ENCODE measurements at regions not wholly inside any gene's neighbourhood (a gene's known extent, or its start where the extent isn't known, plus 50 kb on each side); places are given as distances from the start of the nearest gene placed in this dataset.
"Not testable (repeated sequence)": the region's sequence is repeated elsewhere in the genome, so short reads cannot be mapped to it uniquely, and the experiment has no call there.

GRCh38 chr3:130184152-130185024 lies 102.8 kb downstream of the ALG1L2 start:
- H3K27ac ChIP-seq (ENCODE audit: low read depth, low read length); DNase-seq (ENCODE audit: low read depth in 4 of 6, low spot score in 6 of 6); H3K4me3 ChIP-seq (ENCODE audit: low read depth, low read length); H3K36me3 ChIP-seq (ENCODE audit: control insufficient read depth, insufficient read depth, low read length); H3K27me3 ChIP-seq (ENCODE audit: control insufficient read depth, insufficient read depth, low read length); H3K9me3 ChIP-seq (ENCODE audit: control insufficient read depth, insufficient read depth, low read length); H3K4me1 ChIP-seq (ENCODE audit: control insufficient read depth, insufficient read depth, low read length): not testable (repeated sequence)
- 100% methylated on average over 1 of the region's 5 CpGs for WGBS (ENCODE audit: insufficient coverage)

- not testable (repeated sequence) for H3K4me1 ChIP-seq (ENCODE audit: control insufficient read depth, insufficient read depth, low read length); H3K4me3 ChIP-seq (ENCODE audit: low read depth, low read length); H3K27ac ChIP-seq (ENCODE audit: low read depth, low read length); H3K36me3 ChIP-seq (ENCODE audit: control insufficient read depth, insufficient read depth, low read length); H3K27me3 ChIP-seq (ENCODE audit: control insufficient read depth, insufficient read depth, low read length); DNase-seq (ENCODE audit: low read depth in 4 of 6, low spot score in 6 of 6); H3K9me3 ChIP-seq (ENCODE audit: control insufficient read depth, insufficient read depth, low read length)
- 78% methylated on average over 1 of the region's 1 CpG for WGBS (ENCODE audit: insufficient coverage)
Observed at GRCh38 chr3:130201272-130201671, 119.6 kb downstream of the ALG1L2 start.

GRCh38 chr3:130203633-130204032 lies 122.0 kb downstream of the ALG1L2 start:
- not testable (repeated sequence) for H3K36me3 ChIP-seq (ENCODE audit: control insufficient read depth, insufficient read depth, low read length); DNase-seq (ENCODE audit: low read depth in 4 of 6, low spot score in 6 of 6); H3K4me3 ChIP-seq (ENCODE audit: low read depth, low read length); H3K9me3 ChIP-seq (ENCODE audit: control insufficient read depth, insufficient read depth, low read length); H3K27ac ChIP-seq (ENCODE audit: low read depth, low read length); H3K27me3 ChIP-seq (ENCODE audit: control insufficient read depth, insufficient read depth, low read length); H3K4me1 ChIP-seq (ENCODE audit: control insufficient read depth, insufficient read depth, low read length)
- WGBS (ENCODE audit: insufficient coverage) = no CpG with 5 or more reads among the region's 3 CpGs

GRCh38 chr3:130227540-130227939 lies 117.9 kb upstream of the COL6A5 start:
- no peaks in the 10 kb centered on the region for H3K9me3 ChIP-seq (ENCODE audit: control insufficient read depth, insufficient read depth, low read length)
- H3K27me3 ChIP-seq (ENCODE audit: control insufficient read depth, insufficient read depth, low read length) = no peaks in the 10 kb centered on the region
- H3K36me3 ChIP-seq (ENCODE audit: control insufficient read depth, insufficient read depth, low read length) = no peaks in the 10 kb centered on the region
- no peaks in the 10 kb centered on the region for H3K4me1 ChIP-seq (ENCODE audit: control insufficient read depth, insufficient read depth, low read length)
- no CpG with 5 or more reads among the region's 4 CpGs for WGBS (ENCODE audit: insufficient coverage)
- no peak for DNase-seq (ENCODE audit: low read depth in 4 of 6, low spot score in 6 of 6)
- H3K27ac ChIP-seq (ENCODE audit: low read depth, low read length) = no peak overlapping the region
- no peak overlapping the region for H3K4me3 ChIP-seq (ENCODE audit: low read depth, low read length)

GRCh38 chr3:130242850-130243569 lies 102.5 kb upstream of the COL6A5 start:
- H3K4me1 ChIP-seq (ENCODE audit: control insufficient read depth, insufficient read depth, low read length) = no peaks in the 10 kb centered on the region
- peak in 2 of 6 donors; percentile 22 to 39 for DNase-seq (ENCODE audit: low read depth in 4 of 6, low spot score in 6 of 6)
- no peaks in the 10 kb centered on the region for H3K27me3 ChIP-seq (ENCODE audit: control insufficient read depth, insufficient read depth, low read length)
- no peaks in the 10 kb centered on the region for H3K36me3 ChIP-seq (ENCODE audit: control insufficient read depth, insufficient read depth, low read length)
- no peak overlapping the region for H3K27ac ChIP-seq (ENCODE audit: low read depth, low read length)
- no peaks in the 10 kb centered on the region for H3K9me3 ChIP-seq (ENCODE audit: control insufficient read depth, insufficient read depth, low read length)
- WGBS (ENCODE audit: insufficient coverage) = 76% methylated on average over 2 of the region's 3 CpGs
- H3K4me3 ChIP-seq (ENCODE audit: low read depth, low read length) = no peak overlapping the region

GRCh38 chr3:130243808-130244207 lies 101.7 kb upstream of the COL6A5 start:
- Histone ChIP-seq H3K27me3 (ENCODE audit: control insufficient read depth, insufficient read depth, low read length) (no peaks in the 10 kb centered on the region), H3K27ac (ENCODE audit: low read depth, low read length) (no peak overlapping the region), H3K36me3 (ENCODE audit: control insufficient read depth, insufficient read depth, low read length) (no peaks in the 10 kb centered on the region), H3K9me3 (ENCODE audit: control insufficient read depth, insufficient read depth, low read length) (no peaks in the 10 kb centered on the region), H3K4me3 (ENCODE audit: low read depth, low read length) (no peak overlapping the region), H3K4me1 (ENCODE audit: control insufficient read depth, insufficient read depth, low read length) (no peaks in the 10 kb centered on the region)
- DNase-seq (ENCODE audit: low read depth in 4 of 6, low spot score in 6 of 6) = no peak

- H3K27me3 ChIP-seq (ENCODE audit: control insufficient read depth, insufficient read depth, low read length) = no peaks in the 10 kb centered on the region
- H3K4me3 ChIP-seq (ENCODE audit: low read depth, low read length) = no peak overlapping the region
- H3K27ac ChIP-seq (ENCODE audit: low read depth, low read length) = no peak overlapping the region
- 92% methylated on average over 9 of the region's 12 CpGs for WGBS (ENCODE audit: insufficient coverage)
- no peaks in the 10 kb centered on the region for H3K4me1 ChIP-seq (ENCODE audit: control insufficient read depth, insufficient read depth, low read length)
- no peaks in the 10 kb centered on the region for H3K36me3 ChIP-seq (ENCODE audit: control insufficient read depth, insufficient read depth, low read length)
- H3K9me3 ChIP-seq (ENCODE audit: control insufficient read depth, insufficient read depth, low read length) = no peaks in the 10 kb centered on the region
- no peak for DNase-seq (ENCODE audit: low read depth in 4 of 6, low spot score in 6 of 6)
Observed at GRCh38 chr3:130250982-130251381, 94.5 kb upstream of the COL6A5 start.

GRCh38 chr3:130255442-130255841 lies 90.0 kb upstream of the COL6A5 start:
- Histone ChIP-seq H3K9me3 (ENCODE audit: control insufficient read depth, insufficient read depth, low read length) (no peaks in the 10 kb centered on the region), H3K27me3 (ENCODE audit: control insufficient read depth, insufficient read depth, low read length) (no peaks in the 10 kb centered on the region), H3K36me3 (ENCODE audit: control insufficient read depth, insufficient read depth, low read length) (no peaks in the 10 kb centered on the region), H3K4me1 (ENCODE audit: control insufficient read depth, insufficient read depth, low read length) (no peaks in the 10 kb centered on the region), H3K27ac (ENCODE audit: low read depth, low read length) (no peak overlapping the region), H3K4me3 (ENCODE audit: low read depth, low read length) (no peak overlapping the region)
- DNase-seq (ENCODE audit: low read depth in 4 of 6, low spot score in 6 of 6) = no peak
- no CpG with 5 or more reads among the region's 1 CpG for WGBS (ENCODE audit: insufficient coverage)

GRCh38 chr3:130256821-130257340 lies 88.6 kb upstream of the COL6A5 start:
- H3K36me3 ChIP-seq (ENCODE audit: control insufficient read depth, insufficient read depth, low read length) = no peaks in the 10 kb centered on the region
- no peak overlapping the region for H3K4me3 ChIP-seq (ENCODE audit: low read depth, low read length)
- no peaks in the 10 kb centered on the region for H3K4me1 ChIP-seq (ENCODE audit: control insufficient read depth, insufficient read depth, low read length)
- no peaks in the 10 kb centered on the region for H3K27me3 ChIP-seq (ENCODE audit: control insufficient read depth, insufficient read depth, low read length)
- H3K9me3 ChIP-seq (ENCODE audit: control insufficient read depth, insufficient read depth, low read length) = no peaks in the 10 kb centered on the region
- H3K27ac ChIP-seq (ENCODE audit: low read depth, low read length) = no peak overlapping the region
- DNase-seq (ENCODE audit: low read depth in 4 of 6, low spot score in 6 of 6) = no peak
- WGBS (ENCODE audit: insufficient coverage) = 88% methylated on average over 2 of the region's 3 CpGs
